ENCODE measurements at regions not wholly inside any gene's neighbourhood (a gene's known extent, or its start where the extent isn't known, plus 50 kb on each side); places are given as distances from the start of the nearest gene placed in this dataset.

DNA sequence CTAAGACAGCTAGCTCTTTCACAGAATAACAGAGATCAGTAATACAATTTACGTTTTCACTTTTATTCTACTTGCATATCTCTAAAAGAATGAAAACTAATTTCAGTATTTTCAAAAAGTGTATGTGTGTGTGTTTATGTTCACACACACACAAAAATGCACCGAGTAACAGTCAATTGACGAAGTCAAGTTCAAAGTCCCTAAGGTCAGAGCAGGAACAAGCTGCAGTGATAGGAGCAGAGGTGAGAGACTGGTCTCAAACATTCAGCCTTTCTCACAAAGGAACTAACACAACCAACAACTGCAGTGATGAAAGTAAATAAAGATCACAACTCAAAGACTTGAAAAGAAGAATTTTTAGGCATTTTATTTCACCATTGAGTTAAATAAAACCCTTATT is 429.7 kb downstream of the C12orf50 start:
- H3K27me3 Mint-ChIP-seq, result no peaks in the 10 kb centered on the region

DNA sequence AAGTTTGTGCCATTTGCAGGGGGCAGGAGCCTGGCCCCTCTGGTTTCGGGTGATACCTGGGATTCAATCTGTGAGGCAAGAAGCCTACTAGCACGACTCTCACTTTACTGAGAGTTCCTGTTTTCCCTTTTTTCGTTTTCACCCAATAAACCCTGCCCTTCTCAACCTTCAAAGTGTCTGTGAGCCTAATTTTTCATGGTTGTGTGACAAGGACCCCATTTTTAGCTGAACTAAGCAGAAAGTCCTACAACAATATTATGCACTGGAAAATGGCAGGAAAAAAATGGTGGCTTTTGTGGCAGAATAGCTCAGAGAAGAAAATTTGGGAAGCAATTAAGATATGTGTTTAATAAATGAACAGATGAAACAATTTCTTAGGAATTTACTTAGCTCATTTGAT is 432.1 kb downstream of the C12orf50 start:
- ChIA-PET CTCF (no interaction called here), POLR2A (no interaction called here)
- Mint-ChIP-seq H3K27ac (no peak overlapping the region), H3K4me1 (no peaks in the 10 kb centered on the region), H3K9me3 (ENCODE audit: insufficient read depth) (no peaks in the 10 kb centered on the region), H3K27me3 (no peaks in the 10 kb centered on the region), H3K4me3 (no peak overlapping the region)
- no peak overlapping the region for H3K4me3 ChIP-seq (ENCODE audit: control extremely low read depth in 1 of 5, extremely low read depth in 1 of 5, insufficient read depth in 1 of 5, low read depth in 2 of 5, low read length in 4 of 5)
- H3K4me1 ChIP-seq (ENCODE audit: control insufficient read depth in 2 of 2, insufficient read depth in 2 of 2, low read length in 2 of 2), result no peaks in the 10 kb centered on the region
- no peaks in the 10 kb centered on the region for H4K20me1 ChIP-seq (ENCODE audit: control insufficient read depth, insufficient read depth, low read length, poor library complexity, severe bottlenecking)
- no peak overlapping the region for H3K4me2 ChIP-seq (replicated peaks; ENCODE audit: low read depth, low read length, poor library complexity, severe bottlenecking)
- no peaks in the 10 kb centered on the region for H3K36me3 ChIP-seq (replicated peaks in 1 of 2; ENCODE audit: control extremely low read depth in 1 of 2, control insufficient read depth in 1 of 2, extremely low read depth in 1 of 2, insufficient read depth in 2 of 2, low read length in 1 of 2)
- 100% methylated on average over 1 of the region's 3 CpGs for WGBS (ENCODE audit: insufficient coverage)
- H3K9ac ChIP-seq (ENCODE audit: low read length), result no peak overlapping the region
- H3K9me3 ChIP-seq (ENCODE audit: control extremely low read depth in 1 of 3, control insufficient read depth in 2 of 3, insufficient read depth in 1 of 3, low read length in 2 of 3), result no peaks in the 10 kb centered on the region
- DNase-seq, result no peak
- TF ChIP-seq, protein P1, sequence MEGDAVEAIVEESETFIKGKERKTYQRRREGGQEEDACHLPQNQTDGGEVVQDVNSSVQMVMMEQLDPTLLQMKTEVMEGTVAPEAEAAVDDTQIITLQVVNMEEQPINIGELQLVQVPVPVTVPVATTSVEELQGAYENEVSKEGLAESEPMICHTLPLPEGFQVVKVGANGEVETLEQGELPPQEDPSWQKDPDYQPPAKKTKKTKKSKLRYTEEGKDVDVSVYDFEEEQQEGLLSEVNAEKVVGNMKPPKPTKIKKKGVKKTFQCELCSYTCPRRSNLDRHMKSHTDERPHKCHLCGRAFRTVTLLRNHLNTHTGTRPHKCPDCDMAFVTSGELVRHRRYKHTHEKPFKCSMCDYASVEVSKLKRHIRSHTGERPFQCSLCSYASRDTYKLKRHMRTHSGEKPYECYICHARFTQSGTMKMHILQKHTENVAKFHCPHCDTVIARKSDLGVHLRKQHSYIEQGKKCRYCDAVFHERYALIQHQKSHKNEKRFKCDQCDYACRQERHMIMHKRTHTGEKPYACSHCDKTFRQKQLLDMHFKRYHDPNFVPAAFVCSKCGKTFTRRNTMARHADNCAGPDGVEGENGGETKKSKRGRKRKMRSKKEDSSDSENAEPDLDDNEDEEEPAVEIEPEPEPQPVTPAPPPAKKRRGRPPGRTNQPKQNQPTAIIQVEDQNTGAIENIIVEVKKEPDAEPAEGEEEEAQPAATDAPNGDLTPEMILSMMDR (IDR thresholded peaks at IDR 0.05), result no peak
- TF ChIP-seq EZH2 (IDR thresholded peaks at IDR 0.05; ENCODE audit: borderline replicate concordance, insufficient read depth, low read depth, low read length, poor library complexity, severe bottlenecking), result no peak
- no peak for ATAC-seq (ENCODE audit: low read depth)
- no peak overlapping the region for H3K27ac ChIP-seq (ENCODE audit: low read length in 2 of 2)
- H2AFZ ChIP-seq (ENCODE audit: insufficient read depth, low read depth, low read length, poor library complexity, severe bottlenecking), result no peak overlapping the region
- intact Hi-C loops (cut with micrococcal nuclease), result no loop called here
- no peaks in the 10 kb centered on the region for H3K79me2 ChIP-seq (ENCODE audit: control insufficient read depth, insufficient read depth, low read length)
- H3K27me3 ChIP-seq (replicated peaks in 1 of 4; ENCODE audit: control extremely low read depth in 1 of 4, control insufficient read depth in 3 of 4, insufficient read depth in 4 of 4, low read length in 3 of 4), result no peaks in the 10 kb centered on the region

More for the DNA sequence above, 429.7 kb downstream of the C12orf50 start:
- Histone ChIP-seq H3K36me3 (replicated peaks in 1 of 2; ENCODE audit: control extremely low read depth in 1 of 2, control insufficient read depth in 1 of 2, extremely low read depth in 1 of 2, insufficient read depth in 2 of 2, low read length in 1 of 2) (no peaks in the 10 kb centered on the region), H4K20me1 (ENCODE audit: control insufficient read depth, insufficient read depth, low read length, poor library complexity, severe bottlenecking) (no peaks in the 10 kb centered on the region), H3K79me2 (ENCODE audit: control insufficient read depth, insufficient read depth, low read length) (no peaks in the 10 kb centered on the region), H2AFZ (ENCODE audit: insufficient read depth, low read depth, low read length, poor library complexity, severe bottlenecking) (no peak overlapping the region), H3K27ac (ENCODE audit: low read length in 2 of 2) (no peak overlapping the region), H3K9ac (ENCODE audit: low read length) (no peak overlapping the region), H3K9me3 (ENCODE audit: control extremely low read depth in 1 of 3, control insufficient read depth in 2 of 3, insufficient read depth in 1 of 3, low read length in 2 of 3) (no peaks in the 10 kb centered on the region), H3K27me3 (replicated peaks in 1 of 4; ENCODE audit: control extremely low read depth in 1 of 4, control insufficient read depth in 3 of 4, insufficient read depth in 4 of 4, low read length in 3 of 4) (no peaks in the 10 kb centered on the region), H3K4me3 (ENCODE audit: control extremely low read depth in 1 of 5, extremely low read depth in 1 of 5, insufficient read depth in 1 of 5, low read depth in 2 of 5, low read length in 4 of 5) (no peak overlapping the region), H3K4me2 (replicated peaks; ENCODE audit: low read depth, low read length, poor library complexity, severe bottlenecking) (no peak overlapping the region), H3K4me1 (ENCODE audit: control insufficient read depth in 2 of 2, insufficient read depth in 2 of 2, low read length in 2 of 2) (no peaks in the 10 kb centered on the region)
- DNase-seq (no peak), ATAC-seq (ENCODE audit: low read depth) (no peak)
- CTCF ChIA-PET, result no interaction called here
- TF ChIP-seq, protein P1 (IDR thresholded peaks at IDR 0.05), result no peak
- no peak for TF ChIP-seq EZH2 (IDR thresholded peaks at IDR 0.05; ENCODE audit: borderline replicate concordance, insufficient read depth, low read depth, low read length, poor library complexity, severe bottlenecking)
- H3K4me1 Mint-ChIP-seq, result no peaks in the 10 kb centered on the region
- no peaks in the 10 kb centered on the region for H3K9me3 Mint-ChIP-seq (ENCODE audit: insufficient read depth)
- POLR2A ChIA-PET, result no interaction called here
- no peak overlapping the region for H3K27ac Mint-ChIP-seq
- WGBS (ENCODE audit: insufficient coverage), result no CpG with 5 or more reads among the region's 3 CpGs
- intact Hi-C loops (cut with micrococcal nuclease), result no loop called here
- H3K4me3 Mint-ChIP-seq, result no peak overlapping the region

Data from B cell (primary cell).